Muscle layer of duodenum (tissue), 2 donors: ENCODE measurements at regions not wholly inside any gene's neighbourhood (a gene's known extent, or its start where the extent isn't known, plus 50 kb on each side); places are given as distances from the start of the nearest gene placed in this dataset.
"Not testable (repeated sequence)": the region's sequence is repeated elsewhere in the genome, so short reads cannot be mapped to it uniquely, and the experiment has no call there.

Experiments used
- H3K27ac ChIP-seq: one replicate; pipeline ENCODE4 v1.7.0; 2013; ENCODE audit warnings: mild to moderate bottlenecking, low read length
- H3K27me3 ChIP-seq: one replicate; pipeline ENCODE4 v1.7.0; 2013; ENCODE audit warnings: low read depth, mild to moderate bottlenecking, control low read depth, low read length
- H3K36me3 ChIP-seq, 2 donors: one replicate each; pipeline ENCODE4 v1.7.0; 2013; ENCODE audit warnings: low read length in 2 of 2, control low read depth in 1 of 2, mild to moderate bottlenecking in 1 of 2; ENCODE audit not compliant: insufficient read depth in 2 of 2, control insufficient read depth in 1 of 2
- H3K4me1 ChIP-seq, 2 donors: one replicate each; pipeline ENCODE4 v1.7.0; 2013; ENCODE audit warnings: low read length in 2 of 2, mild to moderate bottlenecking in 2 of 2, control low read depth in 1 of 2, moderate library complexity in 1 of 2; ENCODE audit not compliant: insufficient read depth in 2 of 2, control insufficient read depth in 1 of 2
- H3K4me3 ChIP-seq, 2 donors: one replicate each; pipeline ENCODE4 v1.7.0; 2013; ENCODE audit warnings: low read length in 2 of 2, low read depth in 1 of 2, mild to moderate bottlenecking in 1 of 2
- H3K9me3 ChIP-seq, 2 donors: one replicate each; pipeline ENCODE4 v1.7.0; 2013; ENCODE audit warnings: low read length in 2 of 2, control low read depth in 1 of 2, mild to moderate bottlenecking in 1 of 2; ENCODE audit not compliant: control insufficient read depth in 1 of 2
- donor health status: healthy.

DNA sequence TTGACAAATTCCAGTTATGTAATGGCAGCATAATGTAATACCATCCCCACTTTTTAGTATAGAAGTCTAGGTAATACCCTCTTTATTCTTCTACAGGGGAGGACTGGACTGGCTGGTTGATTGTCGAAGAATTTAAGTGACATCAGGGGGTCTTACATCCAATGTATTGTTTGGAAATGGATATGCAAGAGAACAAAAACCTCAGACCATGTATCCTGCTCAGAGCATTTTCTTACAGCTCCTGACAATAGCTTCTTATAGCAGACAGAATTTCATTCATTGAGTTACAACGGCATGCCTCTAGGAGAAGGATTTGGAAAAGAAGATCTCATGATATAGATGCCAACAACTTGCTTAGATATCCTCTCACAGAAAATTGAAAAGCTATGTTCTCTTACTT lies 2032.3 kb downstream of the EFNA5 start:
- H3K4me3 ChIP-seq = no peak overlapping the region
- H3K36me3 ChIP-seq = no peaks in the 10 kb centered on the region
- no peaks in the 10 kb centered on the region for H3K4me1 ChIP-seq
- H3K9me3 ChIP-seq = peaks cover 0 to 4% of the 10 kb centered on the region in 2 donors
- H3K27me3 ChIP-seq = no peaks in the 10 kb centered on the region
- H3K27ac ChIP-seq = no peak overlapping the region

GRCh38 chr5:105632043-105632442 lies 2038.7 kb downstream of the EFNA5 start:
- Histone ChIP-seq H3K9me3 (no peaks in the 10 kb centered on the region), H3K4me1 (no peaks in the 10 kb centered on the region), H3K36me3 (no peaks in the 10 kb centered on the region), H3K27me3 (no peaks in the 10 kb centered on the region), H3K27ac (no peak overlapping the region), H3K4me3 (no peak overlapping the region)

DNA sequence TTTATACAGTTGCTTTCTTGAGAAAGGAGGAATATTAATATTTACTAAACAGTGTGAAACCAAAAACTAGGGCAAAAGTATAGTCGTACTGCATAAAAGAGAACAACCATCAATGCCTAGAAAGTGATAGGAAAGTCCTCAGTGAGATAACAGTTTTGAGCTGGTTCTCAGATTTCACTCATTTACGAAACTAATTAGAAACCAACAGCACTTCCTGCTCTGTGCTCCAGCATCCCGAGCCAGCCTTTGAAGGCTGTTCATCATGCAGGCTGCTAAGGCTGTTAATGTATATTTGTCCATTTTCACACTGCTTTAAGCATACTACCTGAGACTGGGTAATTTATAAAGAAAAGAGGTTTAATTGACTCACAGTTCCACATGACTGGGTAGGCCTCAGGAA lies 2039.9 kb downstream of the EFNA5 start:
- no peaks in the 10 kb centered on the region for H3K36me3 ChIP-seq
- H3K27ac ChIP-seq = no peak overlapping the region
- H3K9me3 ChIP-seq = no peaks in the 10 kb centered on the region
- H3K4me3 ChIP-seq = no peak overlapping the region
- no peaks in the 10 kb centered on the region for H3K27me3 ChIP-seq
- H3K4me1 ChIP-seq = no peaks in the 10 kb centered on the region

DNA sequence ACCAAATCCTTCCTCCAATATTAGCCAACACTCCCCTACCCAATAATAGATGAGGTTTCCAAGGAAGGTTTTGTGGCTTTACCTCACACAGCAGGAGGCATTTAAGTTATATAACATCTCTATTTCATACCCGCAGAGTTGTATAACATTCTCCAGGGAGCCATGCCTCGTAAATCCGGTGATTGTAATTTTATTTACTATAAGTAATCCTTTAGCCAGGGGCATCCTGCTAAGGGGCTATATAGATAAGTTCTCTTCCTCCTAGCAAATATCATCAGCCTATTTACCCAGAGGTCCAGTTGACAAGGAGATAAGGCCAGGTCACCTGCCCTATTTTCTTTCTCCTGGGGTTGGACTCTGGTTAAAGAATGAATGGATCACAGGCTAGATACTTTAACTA lies 2051.0 kb downstream of the EFNA5 start:
- no peaks in the 10 kb centered on the region for H3K4me1 ChIP-seq
- H3K36me3 ChIP-seq = no peaks in the 10 kb centered on the region
- no peaks in the 10 kb centered on the region for H3K27me3 ChIP-seq
- H3K4me3 ChIP-seq = no peak overlapping the region
- no peak overlapping the region for H3K27ac ChIP-seq
- H3K9me3 ChIP-seq = no peaks in the 10 kb centered on the region

GRCh38 chr5:105617436-105618215 lies 2053.1 kb downstream of the EFNA5 start:
- no peaks in the 10 kb centered on the region for H3K36me3 ChIP-seq
- H3K4me3 ChIP-seq = no peak overlapping the region
- H3K4me1 ChIP-seq = no peaks in the 10 kb centered on the region
- H3K27me3 ChIP-seq = no peaks in the 10 kb centered on the region
- H3K9me3 ChIP-seq = no peaks in the 10 kb centered on the region
- H3K27ac ChIP-seq = no peak overlapping the region

DNA sequence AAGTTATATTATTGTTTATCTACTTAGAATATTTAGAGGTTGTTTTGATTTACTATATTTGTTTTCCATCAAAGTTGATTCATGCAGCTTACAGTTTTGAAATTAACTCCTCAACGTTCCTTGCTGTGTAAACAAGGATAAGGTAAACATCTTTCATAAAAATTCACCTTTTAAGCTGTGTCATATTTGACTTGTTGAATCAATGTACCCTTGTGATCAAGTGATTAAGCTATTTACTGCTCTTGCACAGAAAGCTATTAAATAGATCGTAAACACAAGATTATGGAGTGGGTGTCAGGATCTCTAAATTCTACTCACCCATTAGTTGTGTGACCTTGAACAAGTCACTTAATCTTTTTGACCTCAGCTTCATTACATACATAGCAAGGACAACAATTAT lies 2054.0 kb upstream of the NUDT12 start:
- Histone ChIP-seq H3K27ac (no peak overlapping the region), H3K9me3 (no peaks in the 10 kb centered on the region), H3K4me3 (no peak overlapping the region), H3K27me3 (no peaks in the 10 kb centered on the region), H3K36me3 (no peaks in the 10 kb centered on the region), H3K4me1 (no peaks in the 10 kb centered on the region)

- not testable (repeated sequence) for H3K4me3 ChIP-seq, H3K36me3 ChIP-seq, H3K4me1 ChIP-seq, H3K27me3 ChIP-seq, H3K9me3 ChIP-seq, H3K27ac ChIP-seq
These were observed 2039.8 kb upstream of the NUDT12 start for GRCh38 chr5:105602406-105602805.

GRCh38 chr5:105593011-105593760 lies 2030.6 kb upstream of the NUDT12 start:
- H3K9me3 ChIP-seq = no peaks in the 10 kb centered on the region
- no peaks in the 10 kb centered on the region for H3K36me3 ChIP-seq
- H3K4me1 ChIP-seq = no peaks in the 10 kb centered on the region
- H3K27me3 ChIP-seq = no peaks in the 10 kb centered on the region
- H3K27ac ChIP-seq = no peak overlapping the region
- no peak overlapping the region for H3K4me3 ChIP-seq

- no peak overlapping the region for H3K4me3 ChIP-seq
- no peaks in the 10 kb centered on the region for H3K36me3 ChIP-seq
- no peaks in the 10 kb centered on the region for H3K4me1 ChIP-seq
- H3K27me3 ChIP-seq = no peaks in the 10 kb centered on the region
- H3K9me3 ChIP-seq = no peaks in the 10 kb centered on the region
- no peak overlapping the region for H3K27ac ChIP-seq
These were observed 2025.5 kb upstream of the NUDT12 start for GRCh38 chr5:105587963-105588662.

GRCh38 chr5:105581988-105582690 lies 2019.5 kb upstream of the NUDT12 start:
- H3K27me3 ChIP-seq = no peaks in the 10 kb centered on the region
- peaks cover 0 to 2% of the 10 kb centered on the region in 2 donors for H3K9me3 ChIP-seq
- H3K27ac ChIP-seq = no peak overlapping the region
- H3K4me3 ChIP-seq = no peak overlapping the region
- no peaks in the 10 kb centered on the region for H3K4me1 ChIP-seq
- H3K36me3 ChIP-seq = no peaks in the 10 kb centered on the region

DNA sequence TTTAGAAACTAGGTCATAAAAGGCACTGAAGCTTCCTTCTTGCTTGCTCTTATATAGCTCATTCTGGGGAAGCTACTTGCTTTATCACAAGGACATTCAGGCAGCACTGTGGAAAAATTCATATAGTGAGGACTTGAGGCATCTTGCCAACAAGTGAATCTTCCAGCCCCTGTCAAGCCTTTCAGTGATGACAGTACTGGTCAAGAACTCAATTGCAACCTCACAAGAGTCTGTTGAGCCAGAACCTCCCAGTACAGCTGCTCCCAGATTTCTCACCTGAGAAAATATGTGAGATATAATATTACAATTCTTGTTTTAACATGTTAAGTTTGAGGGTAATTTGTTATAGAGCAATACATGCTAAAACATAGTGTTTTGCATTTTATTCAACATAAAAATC lies 2011.0 kb upstream of the NUDT12 start:
- peaks cover 0 to 2% of the 10 kb centered on the region in 2 donors for H3K9me3 ChIP-seq
- H3K36me3 ChIP-seq = no peaks in the 10 kb centered on the region
- H3K27ac ChIP-seq = no peak overlapping the region
- H3K27me3 ChIP-seq = no peaks in the 10 kb centered on the region
- no peak overlapping the region for H3K4me3 ChIP-seq
- H3K4me1 ChIP-seq = no peaks in the 10 kb centered on the region
